Type B pancreatic cell (in vitro differentiated cells): ENCODE measurements at regions not wholly inside any gene's neighbourhood (a gene's known extent, or its start where the extent isn't known, plus 50 kb on each side); places are given as distances from the start of the nearest gene placed in this dataset.

Source experiments
- DNase-seq: peaks from one replicate; pipeline ENCODE4 v3.0.0; 2021; ENCODE audit warnings: mixed read lengths; ENCODE audit not compliant: unreplicated experiment; ENCODE audit errors: extremely low spot score
- H3K27ac Mint-ChIP-seq: 2 replicates; pipeline ENCODE4 v1.8.0; 2021; ENCODE audit warnings: mild to moderate bottlenecking, mixed read lengths
- H3K27me3 Mint-ChIP-seq: 2 replicates; pipeline ENCODE4 v1.8.0; 2021; ENCODE audit warnings: mixed read lengths
- H3K36me3 Mint-ChIP-seq: 2 replicates; pipeline ENCODE4 v1.8.0; 2021; ENCODE audit warnings: mixed read lengths
- H3K4me1 Mint-ChIP-seq: one replicate; pipeline ENCODE4 v1.8.0; 2021; ENCODE audit warnings: mixed read lengths; ENCODE audit not compliant: unreplicated experiment
- H3K4me3 Mint-ChIP-seq: 2 replicates; pipeline ENCODE4 v1.8.0; 2021; ENCODE audit warnings: mild to moderate bottlenecking, mixed read lengths
- H3K9me3 Mint-ChIP-seq: 2 replicates; pipeline ENCODE4 v1.8.0; 2021; ENCODE audit warnings: mixed read lengths
- CTCF ChIP-seq: fragments of 200-600 bp; sonication (generic); conservative IDR thresholded peaks from 2 replicates; pipeline ENCODE4 v1.5.0; 2021; ENCODE audit warnings: antibody characterized with exemption, mild to moderate bottlenecking

- Mint-ChIP-seq H3K9me3 (no peaks in the 10 kb centered on the region), H3K27me3 (peaks cover 39% of the 10 kb centered on the region), H3K27ac (no peak overlapping the region), H3K4me3 (no peak overlapping the region), H3K36me3 (no peaks in the 10 kb centered on the region), H3K4me1 (peaks cover 18% of the 10 kb centered on the region)
- no peak for DNase-seq
- no peak for TF ChIP-seq CTCF
These were observed 162.9 kb upstream of the HABP2 start for GRCh38 chr10:113389969-113390368.

DNA sequence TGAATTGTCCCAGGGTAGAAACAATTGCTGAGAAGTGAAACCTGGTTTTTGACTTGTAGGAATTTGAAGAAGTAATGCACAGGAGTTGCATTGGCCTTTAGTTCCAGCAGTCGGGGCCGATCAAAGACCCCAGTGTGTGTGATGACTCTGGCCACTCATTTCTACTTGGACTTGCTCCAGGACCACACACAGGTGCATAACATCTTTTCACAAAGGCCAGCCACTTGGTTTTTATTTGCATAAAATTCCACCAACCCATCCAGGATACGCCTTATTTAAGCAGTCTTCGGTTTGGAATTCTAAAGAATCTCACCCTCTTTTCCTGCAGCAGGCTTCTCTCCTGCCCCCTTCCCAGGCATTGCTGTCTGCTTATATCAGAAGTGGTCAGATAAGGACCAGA lies 162.0 kb upstream of the HABP2 start:
- no peak overlapping the region for H3K27ac Mint-ChIP-seq
- no peak for TF ChIP-seq CTCF
- peaks cover 9% of the 10 kb centered on the region for H3K4me1 Mint-ChIP-seq

DNA sequence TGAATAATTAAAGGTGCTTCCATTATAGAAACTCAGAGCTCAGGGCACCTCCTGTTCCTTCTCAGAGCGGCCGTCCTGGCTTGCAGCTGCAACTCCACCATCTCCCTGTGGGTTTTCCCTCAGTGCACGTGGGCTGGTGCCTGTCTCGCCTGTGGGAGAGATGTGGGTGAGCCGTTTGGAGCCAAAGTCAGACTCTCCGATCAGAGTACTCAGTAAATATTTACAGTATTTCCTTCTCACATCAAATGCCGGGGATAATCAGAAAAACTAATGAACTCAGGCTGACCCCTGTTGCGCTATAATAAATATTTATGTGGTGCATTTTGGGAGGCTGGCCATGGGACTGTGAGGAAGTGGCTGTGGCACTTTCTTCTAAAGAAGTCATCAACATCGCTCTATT lies 155.8 kb upstream of the HABP2 start:
- no peaks in the 10 kb centered on the region for H3K4me1 Mint-ChIP-seq
- H3K27ac Mint-ChIP-seq = no peak overlapping the region
- no peak for TF ChIP-seq CTCF
- no peaks in the 10 kb centered on the region for H3K36me3 Mint-ChIP-seq
- no peak for DNase-seq
- H3K9me3 Mint-ChIP-seq = no peaks in the 10 kb centered on the region
- no peak overlapping the region for H3K4me3 Mint-ChIP-seq
- H3K27me3 Mint-ChIP-seq = peaks cover 30% of the 10 kb centered on the region

More for the DNA sequence above, 162.0 kb upstream of the HABP2 start:
- no peak for DNase-seq
- Mint-ChIP-seq H3K36me3 (no peaks in the 10 kb centered on the region), H3K27me3 (peaks cover 33% of the 10 kb centered on the region), H3K9me3 (no peaks in the 10 kb centered on the region), H3K4me3 (no peak overlapping the region)

GRCh38 chr10:113399065-113399464 lies 153.8 kb upstream of the HABP2 start:
- no peak for DNase-seq
- no peak overlapping the region for H3K4me3 Mint-ChIP-seq
- H3K9me3 Mint-ChIP-seq = no peaks in the 10 kb centered on the region
- no peaks in the 10 kb centered on the region for H3K4me1 Mint-ChIP-seq
- peaks cover 35% of the 10 kb centered on the region for H3K27me3 Mint-ChIP-seq
- TF ChIP-seq CTCF = no peak
- no peak overlapping the region for H3K27ac Mint-ChIP-seq
- H3K36me3 Mint-ChIP-seq = no peaks in the 10 kb centered on the region

- Mint-ChIP-seq H3K4me3 (no peak overlapping the region), H3K27ac (no peak overlapping the region), H3K36me3 (no peaks in the 10 kb centered on the region), H3K4me1 (peaks cover 6% of the 10 kb centered on the region), H3K9me3 (no peaks in the 10 kb centered on the region), H3K27me3 (peaks cover 49% of the 10 kb centered on the region)
- no peak for TF ChIP-seq CTCF
- DNase-seq = no peak
These were observed 150.3 kb upstream of the HABP2 start for GRCh38 chr10:113402602-113403001.

DNA sequence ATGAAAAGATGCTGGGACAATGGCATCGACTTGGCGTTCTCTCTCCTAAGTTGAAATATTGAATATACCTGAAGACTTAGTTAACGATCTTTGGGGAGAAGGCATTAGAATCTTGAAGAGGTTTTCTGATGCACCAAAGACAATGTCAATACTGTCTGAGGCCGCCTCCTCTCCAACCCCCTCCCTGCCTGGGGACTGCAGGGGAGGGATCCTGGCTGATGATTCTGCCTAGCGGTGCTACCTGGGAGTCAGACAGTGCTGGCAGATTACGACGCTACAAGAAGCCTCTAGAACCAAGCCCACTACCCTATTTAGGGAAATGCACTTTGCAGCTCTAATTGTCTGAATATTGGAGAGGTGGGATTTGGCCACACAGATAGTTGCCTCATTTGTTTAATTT lies 145.6 kb upstream of the HABP2 start:
- Mint-ChIP-seq H3K4me1 (peaks cover 16% of the 10 kb centered on the region), H3K36me3 (no peaks in the 10 kb centered on the region), H3K4me3 (no peak overlapping the region), H3K9me3 (no peaks in the 10 kb centered on the region), H3K27me3 (peaks cover 65% of the 10 kb centered on the region), H3K27ac (no peak overlapping the region)
- DNase-seq = no peak
- no peak for TF ChIP-seq CTCF
